GM12864 (cell line): ENCODE measurements at regions not wholly inside any gene's neighbourhood (a gene's known extent, or its start where the extent isn't known, plus 50 kb on each side); places are given as distances from the start of the nearest gene placed in this dataset.

Source experiments
- DNase-seq: peaks from one replicate; pipeline ENCODE4 v3.0.0-alpha.2; 2011; ENCODE audit warnings: low read depth
- H3K4me3 ChIP-seq: 2 replicates; pipeline ENCODE4 v1.5.1; 2011; ENCODE audit warnings: mild to moderate bottlenecking, low read depth, low read length, control low read depth
- CTCF ChIP-seq: IDR thresholded peaks from 2 replicates; pipeline ENCODE4 v1.5.1; 2011; ENCODE audit warnings: low read depth, mild to moderate bottlenecking, moderate library complexity, low read length, control low read depth, inconsistent platforms; ENCODE audit errors: missing control alignments

GRCh38 chr17:73777131-73777449, 132.8 kb upstream of the SDK2 start:
- H3K4me3 ChIP-seq, result no peak overlapping the region
- TF ChIP-seq CTCF, result no peak
- no peak for DNase-seq

GRCh38 chr17:73782231-73782630, 138.0 kb upstream of the SDK2 start:
- no peak for DNase-seq
- H3K4me3 ChIP-seq, result no peak overlapping the region
- TF ChIP-seq CTCF, result no peak

- TF ChIP-seq CTCF, result no peak
- H3K4me3 ChIP-seq, result no peak overlapping the region
- no peak for DNase-seq
These were observed 138.6 kb upstream of the SDK2 start for GRCh38 chr17:73782641-73783381.

GRCh38 chr17:73783382-73783766, 139.1 kb upstream of the SDK2 start:
- no peak overlapping the region for H3K4me3 ChIP-seq
- TF ChIP-seq CTCF, result no peak
- DNase-seq, result no peak

GRCh38 chr17:73783945-73784603, 139.8 kb upstream of the SDK2 start:
- TF ChIP-seq CTCF, result no peak
- DNase-seq, result no peak
- H3K4me3 ChIP-seq, result no peak overlapping the region

- TF ChIP-seq CTCF, result no peak
- H3K4me3 ChIP-seq, result no peak overlapping the region
- no peak for DNase-seq
These were observed 141.3 kb upstream of the SDK2 start for GRCh38 chr17:73785496-73785895.
